GM10266 (cell line): ENCODE measurements at regions not wholly inside any gene's neighbourhood (a gene's known extent, or its start where the extent isn't known, plus 50 kb on each side); places are given as distances from the start of the nearest gene placed in this dataset.

Source experiments
- DNase-seq: peaks from one replicate; pipeline ENCODE4 v3.0.0; 2012; ENCODE audit errors: extremely low spot score
- TF ChIP-seq, protein P1 (sequence below): IDR thresholded peaks from 2 replicates; pipeline ENCODE4 v1.5.1; 2012; ENCODE audit warnings: mild to moderate bottlenecking, low read depth; ENCODE audit not compliant: control insufficient read depth, insufficient read depth; ENCODE audit errors: missing control alignments

DNA sequence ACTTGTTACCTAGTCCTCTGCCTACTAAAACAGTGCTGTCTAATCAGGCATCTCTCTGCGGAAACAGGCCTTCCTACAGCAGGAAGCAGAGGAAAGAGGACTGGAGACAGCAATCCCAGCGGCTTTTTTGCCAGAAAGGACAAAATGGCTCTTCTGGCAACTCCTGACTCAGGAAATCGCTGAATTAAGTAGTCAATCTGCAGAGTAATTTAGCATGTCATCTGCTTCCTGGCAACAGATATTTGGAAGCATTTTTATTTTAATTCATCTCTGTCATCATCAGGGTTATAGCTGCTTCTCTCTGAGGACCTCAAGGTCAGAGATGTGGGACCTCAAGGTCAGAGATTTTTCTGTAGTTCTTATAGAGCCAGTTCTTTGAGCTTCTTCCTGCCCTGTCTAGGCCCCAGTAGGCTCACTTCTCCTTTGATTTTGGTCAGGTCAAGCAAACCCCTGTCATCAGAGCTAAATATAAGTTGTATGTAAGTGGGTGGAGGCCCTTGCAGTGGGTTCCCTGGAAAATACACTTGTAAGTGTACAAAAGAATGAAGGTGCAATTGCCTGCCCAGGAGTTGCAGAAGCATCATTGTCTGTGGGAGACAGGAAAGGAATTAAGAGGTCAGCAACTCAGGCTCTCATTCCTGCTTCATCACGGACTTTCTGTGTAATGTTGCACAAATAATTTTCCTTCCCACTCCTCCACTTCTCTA, 229.4 kb downstream of the ALDH8A1 start:
- DNase-seq = no peak
- TF ChIP-seq, protein P1, sequence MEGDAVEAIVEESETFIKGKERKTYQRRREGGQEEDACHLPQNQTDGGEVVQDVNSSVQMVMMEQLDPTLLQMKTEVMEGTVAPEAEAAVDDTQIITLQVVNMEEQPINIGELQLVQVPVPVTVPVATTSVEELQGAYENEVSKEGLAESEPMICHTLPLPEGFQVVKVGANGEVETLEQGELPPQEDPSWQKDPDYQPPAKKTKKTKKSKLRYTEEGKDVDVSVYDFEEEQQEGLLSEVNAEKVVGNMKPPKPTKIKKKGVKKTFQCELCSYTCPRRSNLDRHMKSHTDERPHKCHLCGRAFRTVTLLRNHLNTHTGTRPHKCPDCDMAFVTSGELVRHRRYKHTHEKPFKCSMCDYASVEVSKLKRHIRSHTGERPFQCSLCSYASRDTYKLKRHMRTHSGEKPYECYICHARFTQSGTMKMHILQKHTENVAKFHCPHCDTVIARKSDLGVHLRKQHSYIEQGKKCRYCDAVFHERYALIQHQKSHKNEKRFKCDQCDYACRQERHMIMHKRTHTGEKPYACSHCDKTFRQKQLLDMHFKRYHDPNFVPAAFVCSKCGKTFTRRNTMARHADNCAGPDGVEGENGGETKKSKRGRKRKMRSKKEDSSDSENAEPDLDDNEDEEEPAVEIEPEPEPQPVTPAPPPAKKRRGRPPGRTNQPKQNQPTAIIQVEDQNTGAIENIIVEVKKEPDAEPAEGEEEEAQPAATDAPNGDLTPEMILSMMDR = no peak

DNA sequence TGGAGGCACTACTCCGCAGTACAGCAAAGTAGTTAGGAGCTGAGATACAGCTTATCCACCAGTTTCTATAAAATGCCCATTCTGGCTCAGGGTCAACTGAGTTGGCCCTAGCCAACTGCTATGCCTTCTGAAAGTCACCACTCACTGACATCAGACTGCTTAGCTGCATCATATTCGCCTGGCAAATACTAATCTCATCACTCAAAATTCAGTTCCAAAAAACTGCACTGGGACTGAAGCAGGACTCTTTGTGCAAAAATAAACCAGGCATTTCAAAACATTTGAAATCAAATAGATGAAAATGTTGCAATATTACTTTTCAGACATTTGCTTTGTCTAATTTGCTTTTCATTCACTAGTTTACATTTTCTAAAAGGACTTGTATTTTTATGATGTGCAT, 230.0 kb downstream of the ALDH8A1 start:
- no peak for DNase-seq
- TF ChIP-seq, protein P1 = no peak

DNA sequence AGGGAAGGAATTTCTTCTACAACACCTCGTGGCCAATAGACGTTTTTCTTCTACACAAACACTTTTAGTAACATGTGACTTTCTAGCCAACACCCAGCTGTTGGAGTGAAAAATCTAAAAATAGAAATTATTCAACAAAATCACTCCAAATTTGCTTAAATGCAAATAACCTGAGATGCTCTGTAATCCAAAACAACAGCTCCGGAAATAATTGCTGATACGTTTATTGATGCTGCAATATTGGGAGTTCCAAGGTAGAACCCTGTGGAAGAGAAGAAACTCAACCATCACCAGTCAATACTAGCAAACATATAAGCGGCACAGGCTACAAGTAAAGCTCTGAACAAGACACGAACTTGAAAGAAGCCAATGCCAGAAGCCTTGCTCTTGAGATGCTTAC, 230.6 kb downstream of the ALDH8A1 start:
- no peak for DNase-seq
- TF ChIP-seq, protein P1 = no peak

DNA sequence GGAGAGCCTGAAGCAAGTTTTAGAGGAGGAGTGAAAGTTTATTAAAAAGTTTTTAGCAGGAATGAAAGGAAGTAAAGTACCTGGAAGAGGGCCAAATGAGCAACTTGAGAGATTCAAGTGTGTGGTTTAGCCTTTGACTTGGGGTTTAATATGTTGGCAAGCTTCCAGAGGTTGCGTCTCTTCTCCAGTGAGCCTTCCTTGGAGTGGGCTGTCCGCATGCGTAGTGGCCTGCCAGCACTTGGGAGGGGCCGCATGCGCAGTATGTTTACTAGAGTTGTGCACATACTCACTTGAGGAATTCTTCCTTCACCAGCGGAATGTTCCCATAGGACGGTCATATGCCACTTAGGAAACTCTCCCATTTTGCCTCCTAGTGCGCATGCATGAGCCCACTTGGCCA, 235.2 kb downstream of the ALDH8A1 start:
- TF ChIP-seq, protein P1 = no peak
- no peak for DNase-seq

DNA sequence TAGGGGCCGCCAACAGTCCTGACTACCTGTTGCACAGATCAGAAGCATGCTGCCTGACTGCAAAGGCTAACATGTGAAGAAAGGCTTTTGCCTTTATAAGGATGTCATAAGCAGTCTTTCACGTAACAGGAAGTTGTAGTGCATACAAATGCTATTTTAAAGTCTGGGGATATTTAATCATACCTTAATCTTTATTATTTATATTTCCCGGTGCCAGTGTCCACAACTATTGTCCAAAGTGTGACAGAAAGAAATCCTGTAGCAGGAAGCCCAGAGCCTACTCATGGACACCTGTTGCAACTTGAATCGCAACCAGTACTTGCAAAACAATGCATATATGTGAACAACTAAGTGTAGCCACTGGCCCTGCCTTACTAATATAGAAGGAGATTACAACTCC, 235.8 kb downstream of the ALDH8A1 start:
- no peak for DNase-seq
- TF ChIP-seq, protein P1 = no peak

DNA sequence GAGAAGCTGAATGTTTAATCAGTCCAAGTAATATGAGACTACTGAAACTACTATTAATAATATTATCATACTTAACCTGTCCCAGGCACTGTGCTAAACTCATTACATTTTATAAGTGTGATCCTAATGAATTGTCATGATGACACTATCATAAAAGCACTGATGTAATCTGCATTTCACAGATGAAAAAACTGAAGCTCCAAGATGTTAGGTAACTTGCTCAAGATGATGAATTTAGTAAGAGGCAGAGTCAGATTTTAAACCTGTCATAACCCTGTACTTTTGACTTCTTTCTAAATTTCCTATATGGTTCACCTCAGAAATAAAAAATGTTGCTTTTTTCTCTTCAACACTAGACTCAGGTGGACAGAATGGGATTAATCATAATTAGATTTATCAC, 237.6 kb downstream of the ALDH8A1 start:
- TF ChIP-seq, protein P1 = no peak

DNA sequence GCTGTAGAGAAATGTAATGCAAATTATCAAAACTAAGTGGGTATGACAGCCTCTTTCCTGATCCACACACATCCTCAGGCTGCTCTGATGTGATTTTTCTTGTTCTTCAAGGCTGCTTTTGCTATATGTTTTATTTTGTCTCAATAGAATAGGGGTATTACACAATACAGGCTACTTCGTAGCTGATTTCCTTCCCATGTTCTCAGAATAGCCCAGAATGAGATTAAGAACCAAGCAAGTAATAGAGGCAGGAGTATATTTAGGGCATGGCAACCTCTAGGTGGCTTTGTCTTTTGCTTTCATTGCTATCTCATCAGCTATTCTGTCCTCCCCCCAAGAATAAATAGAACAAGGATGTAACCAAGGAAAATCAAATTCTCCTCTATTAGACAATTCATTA, 241.8 kb downstream of the ALDH8A1 start:
- no peak for DNase-seq
- TF ChIP-seq, protein P1 = no peak

More for the DNA sequence above, 237.6 kb downstream of the ALDH8A1 start:
- DNase-seq = no peak
